Fibroblast of pulmonary artery (primary cell): ENCODE measurements at regions not wholly inside any gene's neighbourhood (a gene's known extent, or its start where the extent isn't known, plus 50 kb on each side); places are given as distances from the start of the nearest gene placed in this dataset.
"Not testable (repeated sequence)": the region's sequence is repeated elsewhere in the genome, so short reads cannot be mapped to it uniquely, and the experiment has no call there.

Source experiments
- DNase-seq: peaks from one replicate; pipeline ENCODE4 v3.0.0-alpha.2; 2010; ENCODE audit warnings: low read depth
- H3K4me3 ChIP-seq: replicated peaks from 2 replicates; pipeline ENCODE4 v1.5.1; 2011; ENCODE audit warnings: low read depth, mild to moderate bottlenecking, control low read depth, low read length, moderate library complexity

DNA sequence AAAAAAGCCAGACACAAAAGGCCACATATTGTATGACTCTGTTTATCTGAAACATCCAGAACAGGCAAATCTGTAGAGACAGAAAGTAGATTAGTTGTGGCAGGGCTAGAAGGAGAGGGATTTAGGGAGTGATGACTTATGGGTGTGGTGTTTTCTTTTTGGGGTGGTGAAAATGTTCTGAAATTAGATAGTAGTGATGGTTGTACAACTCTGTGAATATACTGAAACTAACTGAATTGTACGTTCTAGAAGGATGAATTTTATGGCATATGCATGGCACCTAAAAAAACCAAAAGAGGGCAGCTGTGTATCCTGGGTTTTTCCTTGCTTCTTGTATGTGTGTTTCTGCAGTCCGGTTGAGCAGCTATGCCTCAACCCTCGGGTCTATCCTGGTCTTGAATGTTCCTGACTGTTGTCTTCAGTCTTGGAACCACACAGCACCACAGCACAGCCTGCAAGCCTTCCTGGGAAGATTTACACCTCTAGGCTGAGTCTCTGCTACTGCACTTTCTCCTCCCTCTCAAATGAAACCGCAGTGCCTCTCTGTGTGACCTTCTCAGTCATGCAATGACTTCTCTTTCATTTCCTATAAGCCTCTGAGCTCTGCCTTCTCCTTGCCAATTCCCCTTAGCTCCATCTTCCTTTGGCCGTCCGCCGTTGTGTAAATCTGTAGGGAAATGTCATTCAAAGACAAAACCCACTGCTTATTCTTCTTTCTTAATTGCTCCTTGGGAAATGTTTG, 269.1 kb upstream of the PLGLB1 start:
- not testable (repeated sequence) for DNase-seq, H3K4me3 ChIP-seq

DNA sequence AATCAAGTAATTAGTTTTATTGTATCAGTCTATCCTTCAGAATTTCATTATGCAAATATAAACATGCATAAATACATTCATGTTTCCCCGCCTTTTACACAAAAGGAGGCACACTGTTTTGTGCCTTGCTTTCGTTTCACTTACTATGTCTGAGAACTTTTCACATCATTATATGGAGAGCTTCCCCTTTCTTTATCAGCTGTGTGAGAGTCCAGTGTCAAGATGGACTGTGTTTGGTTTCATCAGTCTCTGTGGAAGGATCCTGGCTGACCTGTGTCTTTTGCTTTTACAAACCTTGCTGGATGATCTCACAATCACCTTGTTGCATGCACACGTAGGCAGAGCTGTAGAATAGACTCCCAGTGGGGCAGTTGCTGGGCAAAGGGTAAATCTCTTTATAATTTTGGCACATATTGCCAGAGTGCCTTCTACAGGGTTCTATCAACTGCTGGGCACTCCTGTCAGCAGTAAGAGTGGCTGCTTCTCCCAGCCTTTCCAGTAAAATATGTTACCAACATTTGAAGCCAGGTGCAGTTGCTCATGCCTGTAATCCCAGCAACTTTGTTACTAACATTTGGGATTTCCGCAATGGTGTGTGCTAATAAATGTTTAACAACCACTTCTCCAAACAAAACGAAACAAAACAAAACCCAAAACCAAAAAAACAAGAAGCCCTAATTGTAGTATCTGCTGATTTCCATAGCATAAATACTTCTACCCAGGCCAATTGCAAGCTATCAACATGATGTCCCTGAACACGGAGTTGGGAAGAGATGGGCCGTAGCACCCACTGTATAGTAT, 270.0 kb upstream of the PLGLB1 start:
- H3K4me3 ChIP-seq, DNase-seq: not testable (repeated sequence)

DNA sequence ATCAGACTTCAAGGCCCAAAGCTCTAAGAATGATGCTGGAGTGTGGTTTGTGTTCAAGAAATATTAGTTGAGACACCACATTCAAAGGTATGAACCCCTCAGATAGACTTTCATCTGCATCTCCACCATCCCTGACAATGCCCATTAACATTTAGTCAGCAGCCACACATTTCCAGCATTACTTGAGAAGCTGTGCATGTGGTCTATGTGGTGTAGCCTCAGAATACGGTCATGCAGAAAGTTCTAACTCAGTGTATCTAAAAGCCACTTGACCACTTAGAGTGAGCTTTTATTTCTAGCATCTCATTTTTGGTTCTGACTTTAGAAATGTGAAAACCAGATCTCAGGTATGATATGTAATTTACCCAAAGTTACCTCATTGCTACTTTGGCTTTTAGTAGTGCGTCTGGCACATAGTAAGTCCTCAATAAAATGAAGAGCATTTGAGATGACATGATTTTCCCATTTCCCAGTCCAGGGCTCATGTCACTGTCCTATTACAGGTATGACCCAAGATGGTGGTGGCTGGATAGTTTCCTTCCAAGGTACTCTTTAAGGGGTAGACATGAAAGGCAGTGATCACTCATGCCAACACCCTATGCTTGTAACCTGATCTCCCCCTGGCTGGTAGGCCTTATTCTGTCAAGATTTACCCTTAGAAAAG, 272.4 kb upstream of the PLGLB1 start:
- DNase-seq, H3K4me3 ChIP-seq: not testable (repeated sequence)

DNA sequence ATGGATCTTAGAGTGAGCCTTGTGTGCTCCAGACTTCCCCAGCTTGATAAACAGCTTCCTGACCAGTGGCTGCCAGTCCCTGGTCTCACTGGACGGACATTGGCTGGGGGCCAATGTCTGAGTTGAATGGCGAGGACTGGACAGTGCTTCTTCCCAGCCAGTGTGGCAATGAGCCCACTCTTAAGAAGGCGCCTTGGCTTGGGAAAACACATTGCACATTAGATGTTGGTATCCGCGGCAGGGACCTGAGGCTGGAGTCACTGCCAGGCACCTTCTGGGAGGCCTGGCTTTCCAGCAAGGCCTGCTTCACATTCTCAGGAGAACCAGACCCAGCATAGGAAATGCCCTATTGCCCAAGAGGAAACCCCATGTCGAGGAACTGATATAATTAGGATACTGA, 273.5 kb upstream of the PLGLB1 start:
- not testable (repeated sequence) for H3K4me3 ChIP-seq
- DNase-seq = peak; percentile 30

DNA sequence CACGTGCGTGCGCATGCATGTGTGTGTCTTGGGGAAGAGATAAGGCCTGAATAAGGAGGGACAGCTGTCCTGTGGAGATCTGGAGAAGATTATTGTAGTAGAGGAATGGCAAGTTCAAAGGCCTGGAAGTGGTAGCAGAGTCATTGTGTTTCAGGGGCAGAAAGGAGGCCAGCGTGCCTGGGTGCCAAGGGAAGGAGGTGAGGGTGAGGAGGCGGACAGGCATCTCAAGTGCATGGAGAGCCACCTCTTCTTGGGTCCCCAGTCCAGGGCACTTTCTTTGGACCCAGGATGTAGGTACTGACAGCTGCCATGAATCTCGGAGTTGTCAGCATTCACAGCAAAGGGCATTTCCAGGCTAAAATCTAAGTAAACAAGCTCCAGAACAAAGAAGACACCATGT, 279.7 kb upstream of the PLGLB1 start:
- not testable (repeated sequence) for DNase-seq, H3K4me3 ChIP-seq

DNA sequence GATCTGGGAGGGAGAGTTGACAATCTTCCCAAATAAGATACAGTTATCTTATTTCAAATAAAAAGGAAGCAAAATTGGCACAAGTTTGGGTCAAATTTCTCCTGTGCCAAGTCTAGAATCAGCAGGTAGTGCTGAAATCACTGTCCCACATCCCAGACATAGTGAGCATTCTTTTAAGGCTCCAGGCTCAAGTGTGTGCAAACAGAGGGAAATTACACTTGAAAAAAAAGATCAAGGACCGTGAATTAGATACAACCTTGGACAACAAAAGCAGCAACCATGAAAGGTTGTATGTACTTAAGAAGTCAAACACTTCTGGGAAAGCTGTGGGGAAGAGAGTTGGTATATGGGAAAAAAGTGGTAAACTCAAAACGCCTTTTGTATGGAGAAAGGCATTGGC, 280.2 kb upstream of the PLGLB1 start:
- not testable (repeated sequence) for DNase-seq, H3K4me3 ChIP-seq

DNA sequence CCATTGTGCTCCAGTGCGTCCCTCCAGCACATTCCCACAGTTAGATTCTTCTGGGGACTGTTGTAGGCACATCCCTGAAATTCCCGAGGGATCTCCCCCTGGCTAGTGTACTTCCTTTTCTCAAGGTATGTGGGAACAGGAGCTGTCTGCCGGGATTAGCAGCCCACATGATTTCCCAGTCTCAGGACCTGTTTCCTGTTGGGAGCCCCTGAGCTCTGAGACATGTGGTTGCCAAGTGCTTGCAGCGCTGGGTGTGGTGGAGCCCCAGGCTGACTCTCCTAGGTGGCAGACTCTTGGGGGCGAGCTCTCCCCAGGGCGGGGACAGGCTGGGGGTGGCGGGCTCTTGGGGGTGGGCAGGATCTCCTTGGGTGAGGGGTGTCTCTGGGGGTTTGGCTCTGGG, 287.0 kb upstream of the PLGLB1 start:
- DNase-seq = not testable (repeated sequence)

DNA sequence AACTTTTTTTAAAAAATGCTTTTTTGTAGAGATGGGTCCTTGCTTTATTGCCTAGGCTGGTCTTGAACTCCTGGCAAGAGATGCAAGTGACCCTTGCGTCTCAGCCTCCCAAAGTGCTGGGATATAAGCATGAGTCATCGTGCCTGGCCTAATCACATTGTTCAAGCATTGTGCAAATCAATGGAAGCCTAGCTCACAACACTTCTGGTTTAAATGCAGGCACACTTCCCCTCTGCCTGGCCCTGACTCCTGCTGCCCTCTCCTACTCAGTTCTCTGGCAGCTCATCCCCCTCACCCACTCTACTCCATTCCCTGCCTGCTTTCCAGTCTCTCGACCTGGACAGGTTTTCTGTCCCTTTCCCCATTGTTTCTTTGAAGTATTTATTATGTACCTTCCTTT, 288.1 kb upstream of the PLGLB1 start:
- DNase-seq = not testable (repeated sequence)

More for the DNA sequence above, 287.0 kb upstream of the PLGLB1 start:
- H3K4me3 ChIP-seq = not testable (repeated sequence)

DNA sequence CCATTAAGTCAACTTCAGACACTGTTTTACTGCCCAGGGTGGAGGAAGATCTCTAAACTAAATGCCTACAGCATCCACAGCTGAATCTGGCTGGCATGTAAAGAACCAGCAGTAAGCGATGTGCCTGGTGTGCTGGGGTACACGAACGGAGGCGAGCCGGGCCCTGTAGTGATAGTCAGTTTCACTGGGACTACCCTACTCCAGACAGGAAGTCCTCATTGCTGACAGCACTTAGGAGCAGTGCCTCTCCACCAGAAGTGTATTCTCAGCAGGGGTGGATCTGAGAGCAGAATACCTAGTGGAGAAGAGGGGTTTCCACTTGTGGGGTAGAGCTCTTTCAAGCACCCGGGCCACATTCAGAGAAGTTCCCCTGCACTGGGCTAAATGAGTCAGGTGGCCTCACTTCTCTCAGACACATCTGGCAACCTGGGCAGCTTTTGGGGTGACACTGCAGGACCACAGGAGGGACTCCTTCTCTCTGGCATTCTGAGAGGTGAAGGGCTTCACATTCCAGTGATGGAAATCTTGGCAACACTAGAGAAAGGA, 290.3 kb upstream of the PLGLB1 start:
- H3K4me3 ChIP-seq, DNase-seq: not testable (repeated sequence)

More for the DNA sequence above, 288.1 kb upstream of the PLGLB1 start:
- not testable (repeated sequence) for H3K4me3 ChIP-seq

DNA sequence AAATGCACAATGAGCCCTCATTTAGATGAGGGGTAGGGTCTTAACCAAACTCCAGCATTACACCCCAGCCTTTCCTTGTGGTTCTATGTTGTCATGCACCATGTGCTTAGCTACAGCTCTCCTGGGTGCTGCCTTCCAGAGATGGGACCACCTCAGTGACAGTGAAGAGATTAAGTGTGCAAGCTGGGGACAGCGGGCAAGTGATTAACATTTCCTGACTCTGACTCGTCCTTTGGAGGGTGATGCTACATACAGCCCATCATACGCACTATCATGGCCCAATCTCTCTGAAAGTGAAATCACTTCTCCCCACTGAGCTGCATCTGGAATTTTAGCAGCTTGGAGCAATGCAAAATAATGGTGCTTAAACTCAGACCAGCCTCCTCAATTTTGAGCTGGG, 293.0 kb upstream of the PLGLB1 start:
- H3K4me3 ChIP-seq, DNase-seq: not testable (repeated sequence)

DNA sequence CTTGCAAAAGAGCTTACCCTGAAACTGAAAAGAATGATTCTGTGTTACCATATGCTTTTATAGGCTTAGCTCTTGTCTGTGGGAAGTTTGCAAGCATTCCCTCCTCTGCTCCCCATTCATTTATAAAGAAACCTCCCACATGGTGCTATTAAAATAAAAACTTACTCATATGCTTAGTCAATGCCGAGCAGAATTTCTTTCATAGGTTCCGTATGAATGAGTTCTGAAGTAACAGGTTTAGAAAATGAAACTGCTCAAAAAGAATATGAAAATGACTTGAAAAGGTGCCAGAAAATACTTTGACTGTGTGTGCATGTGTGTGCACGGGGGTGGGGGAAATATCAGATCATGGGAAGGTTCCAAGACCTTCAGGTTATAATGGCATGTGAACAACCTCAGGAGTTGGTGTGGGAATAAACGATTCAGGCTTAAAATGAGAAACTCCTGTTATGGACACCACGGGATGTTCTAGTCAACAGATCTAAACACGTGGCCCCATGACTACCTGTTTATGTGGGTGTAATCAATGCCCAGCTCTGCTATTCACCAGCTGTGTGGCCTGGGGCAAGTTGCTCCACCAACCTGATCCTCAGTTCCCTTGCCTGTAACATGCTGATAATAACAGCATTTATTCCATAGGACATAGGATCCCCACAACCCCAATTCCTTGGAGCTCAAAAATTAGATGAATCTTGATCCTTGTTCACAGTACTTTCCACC, 293.7 kb upstream of the PLGLB1 start:
- H3K4me3 ChIP-seq, DNase-seq: not testable (repeated sequence)

DNA sequence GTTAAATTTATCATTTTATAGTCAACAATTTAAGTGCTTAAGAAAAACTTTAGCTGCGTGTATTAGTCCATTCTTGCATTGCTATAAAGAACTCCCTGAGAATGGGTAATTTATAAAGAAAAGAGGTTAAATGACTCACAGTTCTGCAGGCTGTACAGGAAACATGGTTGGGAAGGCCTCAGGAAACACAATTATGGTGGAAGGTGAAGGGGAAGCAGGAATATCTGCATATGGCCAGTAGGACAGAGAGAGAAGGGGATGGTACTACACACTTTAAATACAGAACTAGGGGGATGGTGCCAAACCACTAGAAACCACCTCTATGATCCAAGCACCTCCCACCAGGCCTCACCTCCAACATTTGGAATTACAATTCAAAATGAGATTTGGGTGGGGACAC, 295.5 kb upstream of the PLGLB1 start:
- DNase-seq, H3K4me3 ChIP-seq: not testable (repeated sequence)

DNA sequence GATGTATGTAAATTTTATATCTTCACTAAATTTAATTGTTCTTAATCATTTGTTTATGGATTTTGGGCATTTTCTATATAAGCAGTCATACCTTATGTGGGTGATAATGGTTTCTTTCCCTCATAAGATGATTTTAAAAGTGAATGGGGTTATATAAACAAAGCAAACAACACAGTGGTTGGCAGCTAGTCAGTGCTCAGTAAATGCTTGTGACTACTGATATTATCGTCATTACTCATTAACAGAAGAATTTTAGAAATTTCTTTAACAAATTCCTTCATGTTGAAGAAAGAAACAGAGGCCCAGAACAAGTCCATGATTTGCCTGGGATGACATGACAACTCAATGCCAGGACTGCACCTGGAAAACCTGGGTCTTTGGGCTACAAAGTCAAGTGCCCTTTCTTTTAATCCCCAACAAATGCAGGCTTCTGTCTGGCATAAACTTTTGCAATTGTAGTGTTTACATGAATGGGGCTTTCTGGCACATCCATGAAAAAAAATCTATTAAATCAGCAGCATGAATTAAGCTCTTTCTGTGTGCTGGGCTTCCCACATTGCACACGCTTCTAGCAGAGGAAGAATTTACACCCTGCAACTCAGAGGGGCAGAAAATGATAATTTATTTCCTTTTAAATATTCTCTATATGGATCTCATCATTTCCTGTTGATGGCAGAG, 297.3 kb upstream of the PLGLB1 start:
- DNase-seq = peak; percentile 71
- H3K4me3 ChIP-seq = not testable (repeated sequence)

DNA sequence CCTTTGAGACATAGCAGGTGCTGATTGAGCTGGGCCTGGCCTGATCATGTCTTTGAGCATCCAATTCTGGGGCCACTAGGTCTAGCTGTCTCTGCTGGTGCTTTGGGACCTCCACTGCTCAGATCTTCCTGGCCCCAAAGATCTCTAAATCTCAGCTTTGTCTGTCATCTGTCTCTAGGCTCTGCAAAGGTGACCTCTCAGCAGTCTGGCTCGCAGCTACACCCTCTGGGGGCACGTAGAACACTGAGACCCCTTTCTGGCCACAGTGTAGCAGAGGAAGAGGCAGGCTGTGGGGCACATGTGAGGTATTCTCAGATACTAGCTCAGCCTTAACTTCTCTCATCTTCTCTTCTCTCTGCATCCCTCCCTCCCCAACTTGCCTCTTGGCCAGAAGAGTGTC, 298.1 kb upstream of the PLGLB1 start:
- H3K4me3 ChIP-seq, DNase-seq: not testable (repeated sequence)

DNA sequence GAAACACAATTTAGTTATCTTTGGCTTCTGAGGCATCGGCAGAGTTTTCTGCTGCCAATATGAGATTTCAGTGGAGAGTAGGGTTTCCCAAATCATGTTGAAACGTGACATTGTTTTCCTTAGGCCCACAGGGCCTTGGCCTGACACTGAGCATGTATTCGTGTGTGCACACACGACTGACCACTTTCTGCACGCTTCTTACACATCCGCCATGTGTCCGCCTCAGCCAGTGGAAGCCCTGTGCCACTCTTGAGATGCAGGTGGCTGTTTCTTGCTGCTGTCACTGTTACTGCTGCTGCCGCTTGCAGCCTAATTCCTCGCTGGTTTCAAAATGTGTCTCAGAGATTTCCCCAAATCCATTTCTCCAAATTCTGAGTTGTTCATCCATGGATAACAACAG, 299.6 kb upstream of the PLGLB1 start:
- H3K4me3 ChIP-seq, DNase-seq: not testable (repeated sequence)

DNA sequence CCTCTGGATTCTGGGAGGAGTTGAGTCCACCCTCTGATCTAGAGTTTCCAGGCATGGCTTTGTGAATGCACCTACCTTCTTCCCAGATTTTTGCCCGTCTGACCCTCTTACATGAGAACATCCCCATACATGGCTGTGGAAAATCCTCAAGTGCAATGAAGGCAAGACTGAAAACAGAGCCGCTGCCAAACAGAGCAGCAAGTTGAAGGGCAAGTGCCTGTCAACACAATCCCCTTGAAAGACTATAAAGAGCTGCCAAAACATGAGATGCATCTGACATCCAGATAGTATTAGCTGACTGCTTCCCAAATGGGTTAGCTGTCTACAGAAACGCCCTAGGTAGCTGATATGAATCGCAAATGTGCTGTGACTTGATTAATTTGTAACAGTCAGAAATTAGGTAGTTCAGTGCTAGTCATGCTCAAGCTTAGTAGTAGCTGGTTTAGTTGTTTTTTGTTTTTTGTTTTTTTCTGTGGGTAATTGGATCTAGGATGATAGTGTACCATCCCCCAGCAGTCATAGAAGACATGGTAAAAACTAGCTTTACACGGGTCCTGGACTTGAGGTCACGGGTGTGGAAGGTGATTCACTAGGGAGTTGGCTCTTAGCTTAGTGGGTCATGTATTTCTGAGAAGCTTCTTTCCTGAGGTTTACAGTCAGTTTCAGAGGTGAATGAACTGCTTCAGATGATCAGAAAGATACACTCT, 302.8 kb upstream of the PLGLB1 start:
- DNase-seq, H3K4me3 ChIP-seq: not testable (repeated sequence)

DNA sequence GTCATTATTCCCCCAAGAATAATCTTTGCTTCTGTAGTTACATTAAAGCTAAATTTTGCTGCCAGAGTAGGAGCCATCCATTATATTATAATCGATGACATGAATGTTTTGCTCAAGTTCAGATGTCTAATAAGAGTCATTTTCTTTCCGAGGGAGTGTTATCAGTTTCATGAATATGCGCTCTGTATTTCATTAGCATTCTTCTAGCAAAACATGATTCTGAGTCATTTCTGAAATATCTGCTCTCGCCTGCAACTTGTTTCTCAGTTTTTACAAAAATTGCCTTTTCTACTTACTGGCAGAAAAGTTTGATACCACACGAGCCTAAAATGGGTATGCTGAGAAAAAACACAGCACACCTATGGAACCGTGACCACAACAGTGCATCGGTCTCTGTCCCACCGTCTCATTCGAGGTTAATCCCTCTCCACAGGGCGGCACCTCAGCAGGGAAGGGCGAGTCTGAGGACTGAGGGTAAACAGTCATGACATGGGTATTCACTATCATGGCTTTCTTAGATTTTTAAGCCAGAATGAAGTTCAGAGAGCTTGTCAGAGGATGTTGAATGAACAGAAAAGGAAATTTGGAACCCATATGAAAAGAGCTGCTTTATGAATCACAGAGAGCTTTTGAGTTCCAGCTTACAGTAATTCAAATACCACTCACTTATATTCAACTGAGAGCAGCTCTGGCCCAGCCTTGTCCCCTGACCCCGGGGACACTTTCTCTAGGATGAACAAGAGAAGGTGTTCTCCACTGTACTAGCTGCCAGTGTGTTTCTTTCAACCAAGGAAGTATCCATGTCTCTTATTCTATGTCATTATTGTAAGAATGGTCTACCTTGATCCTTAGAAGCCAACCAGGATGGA, 303.6 kb upstream of the PLGLB1 start:
- not testable (repeated sequence) for H3K4me3 ChIP-seq

More for the DNA sequence above, 303.6 kb upstream of the PLGLB1 start:
- not testable (repeated sequence) for DNase-seq
